ENCODE measurements at regions not wholly inside any gene's neighbourhood (a gene's known extent, or its start where the extent isn't known, plus 50 kb on each side); places are given as distances from the start of the nearest gene placed in this dataset.
A peak's percentile ranks its signal among the peaks of the same experiment; 100 is the strongest.
"Not testable (repeated sequence)": the region's sequence is repeated elsewhere in the genome, so short reads cannot be mapped to it uniquely, and the experiment has no call there.

DNA sequence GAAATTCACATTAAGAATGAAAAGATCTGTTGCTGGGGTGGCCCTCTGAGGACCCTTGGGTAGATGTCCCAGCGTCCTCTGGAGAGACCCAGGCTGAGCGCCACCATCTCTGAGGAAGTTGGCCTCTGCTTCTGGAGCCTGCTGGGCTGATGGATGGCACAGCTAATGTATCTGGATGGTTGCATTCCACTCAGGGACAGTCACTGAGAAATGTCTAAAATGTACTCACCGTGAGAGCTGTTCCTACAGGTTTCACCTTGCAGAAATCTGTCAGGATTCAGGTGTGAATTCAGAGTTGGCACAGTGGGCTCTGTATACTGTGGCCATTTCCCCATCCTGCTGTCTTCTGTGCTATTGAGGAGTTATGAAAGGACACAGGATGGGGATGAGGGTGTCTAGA is 247.2 kb downstream of the AACS start:
- DNase-seq = no peak

DNA sequence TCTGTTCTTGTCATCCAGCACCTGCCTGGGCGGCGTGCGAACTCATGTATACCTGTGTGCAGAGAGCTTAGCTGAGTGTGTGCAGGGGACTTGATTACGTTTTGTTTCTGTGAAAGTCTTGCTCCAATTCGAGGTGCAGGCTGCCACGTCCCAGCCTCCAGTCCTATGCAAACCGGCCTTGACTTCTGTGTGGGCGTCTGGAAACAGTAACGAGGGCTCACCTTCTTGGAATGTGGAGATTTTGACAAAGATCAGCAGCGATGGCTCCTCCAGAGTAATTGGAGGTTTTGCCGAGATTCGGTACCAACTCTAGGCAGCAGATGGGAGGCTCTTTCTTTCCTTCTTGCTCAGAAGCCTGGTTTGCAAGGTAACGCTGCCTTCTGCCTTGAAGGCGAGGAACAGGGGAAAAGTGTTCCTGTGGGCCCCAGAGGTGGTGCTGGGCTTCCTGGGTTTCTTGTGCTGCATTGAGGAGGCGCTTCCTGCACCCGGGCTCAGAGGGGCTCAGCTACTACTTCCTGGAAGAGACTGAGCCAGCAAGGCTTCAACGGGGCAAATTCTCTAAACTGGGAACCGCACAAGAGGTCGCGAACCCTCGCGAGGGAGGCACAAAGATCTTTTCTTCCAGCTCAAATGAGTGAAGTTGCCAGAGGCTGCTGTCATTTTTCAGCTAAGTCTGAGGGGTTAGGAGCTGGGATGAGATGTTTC is 249.0 kb downstream of the AACS start:
- no peak for DNase-seq

DNA sequence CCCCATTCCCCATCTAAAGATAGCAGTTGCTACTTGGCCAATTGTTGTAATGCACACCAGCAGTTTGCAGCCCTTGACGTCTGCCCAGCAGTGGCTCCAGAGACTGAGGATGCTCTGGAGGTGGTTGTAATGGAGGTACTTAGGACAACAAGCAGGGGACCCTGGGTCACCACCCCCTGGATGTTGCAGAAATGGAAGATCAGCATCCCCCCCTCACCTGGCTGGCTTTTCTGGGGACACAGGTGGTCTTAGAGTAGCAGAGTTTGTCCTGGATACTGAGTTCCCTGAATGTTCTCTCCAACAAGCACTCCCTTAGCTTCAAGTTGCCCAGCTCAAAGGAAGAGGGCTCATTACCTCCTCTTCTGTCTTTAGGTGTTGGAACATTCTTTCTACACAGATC is 250.5 kb downstream of the AACS start:
- no peak for DNase-seq

DNA sequence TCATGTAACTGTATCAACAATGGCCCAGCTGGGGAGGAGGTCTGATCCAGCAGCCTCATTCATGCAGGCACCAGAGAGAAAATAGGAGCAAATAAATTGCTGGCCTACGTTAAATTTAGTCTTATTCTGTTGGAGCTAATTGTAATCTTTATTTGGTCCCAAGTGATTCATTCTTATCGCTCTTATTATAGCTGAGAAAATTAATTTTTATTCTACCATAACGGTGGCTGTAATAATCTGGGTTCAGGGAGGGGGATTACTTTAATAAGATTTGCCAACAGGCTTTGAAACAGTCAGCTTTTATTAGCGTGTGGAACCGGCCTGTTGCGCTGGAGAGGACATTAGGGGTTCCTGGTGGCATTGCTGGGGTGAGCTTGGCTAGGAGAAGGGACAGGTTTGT is 254.9 kb downstream of the AACS start:
- no peak for DNase-seq

DNA sequence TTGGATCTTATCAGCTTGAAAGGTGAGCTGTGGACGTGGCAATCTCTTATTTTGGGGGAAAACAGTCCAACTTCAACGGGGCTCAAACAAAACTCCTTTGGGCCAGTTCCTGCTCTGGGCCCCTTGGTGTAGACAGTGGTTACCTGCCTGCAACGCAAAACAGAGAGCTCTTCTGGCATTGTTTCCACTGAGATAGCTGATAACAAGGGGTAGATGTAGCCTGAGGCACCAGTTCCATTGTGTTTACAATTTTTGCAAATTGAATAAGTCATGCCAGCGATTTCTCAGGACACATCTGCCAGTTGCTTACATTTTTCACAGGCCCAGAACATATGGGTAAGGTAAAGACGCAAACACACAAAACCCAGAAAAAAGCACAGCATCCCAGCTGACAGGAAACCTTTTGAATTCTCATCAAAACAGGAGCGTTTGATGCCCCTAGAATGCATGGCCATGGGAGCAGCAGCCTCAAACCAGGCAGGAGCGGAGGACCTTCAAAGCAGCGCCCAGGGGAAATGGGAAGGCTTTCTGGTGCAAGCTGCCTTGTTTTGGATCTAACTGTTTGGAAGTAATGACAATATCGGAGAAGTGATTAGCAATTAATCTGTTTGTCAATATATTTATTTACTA is 259.7 kb downstream of the AACS start:
- DNase-seq = no peak

DNA sequence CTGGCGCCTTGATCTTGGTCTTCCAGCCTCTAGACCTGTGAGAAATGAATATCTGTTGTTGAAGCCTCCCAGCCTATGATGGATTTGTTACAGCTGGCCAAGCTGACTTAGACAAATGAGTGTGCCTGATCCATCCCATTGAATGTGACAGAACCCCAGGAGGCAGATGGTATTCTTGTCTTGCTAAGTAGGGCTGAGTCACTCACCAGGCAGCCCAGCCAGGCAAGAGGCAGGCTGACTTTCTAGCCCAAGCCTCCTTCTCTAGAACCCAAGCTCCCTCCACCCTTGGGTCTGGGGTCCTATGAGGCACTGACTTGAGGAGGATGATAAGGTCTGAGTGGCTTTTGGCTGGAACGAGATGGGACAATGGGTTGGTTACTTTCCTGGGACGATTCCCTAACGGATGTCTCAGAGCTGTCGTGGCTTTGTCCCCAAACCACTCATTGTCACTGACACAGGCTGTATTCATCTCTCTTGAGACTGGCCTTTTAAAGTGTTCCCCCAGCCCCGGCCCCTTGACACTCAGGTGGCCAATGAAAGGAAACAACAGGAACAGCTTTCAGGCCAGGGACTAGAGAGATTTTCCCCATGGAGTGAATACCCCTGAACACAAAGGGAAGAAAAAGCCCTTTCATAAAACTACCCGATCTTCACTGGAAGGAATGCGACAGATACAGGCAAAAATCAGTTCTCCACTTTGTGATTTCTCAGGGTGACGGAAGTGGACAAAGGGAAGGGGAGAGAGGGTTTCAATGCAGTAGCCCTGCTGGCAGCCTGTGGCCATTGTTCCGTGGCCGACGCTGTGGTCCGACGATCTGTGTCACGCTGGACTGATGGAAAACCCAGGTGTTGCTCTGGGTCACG is 264.2 kb downstream of the AACS start:
- no peak for DNase-seq

DNA sequence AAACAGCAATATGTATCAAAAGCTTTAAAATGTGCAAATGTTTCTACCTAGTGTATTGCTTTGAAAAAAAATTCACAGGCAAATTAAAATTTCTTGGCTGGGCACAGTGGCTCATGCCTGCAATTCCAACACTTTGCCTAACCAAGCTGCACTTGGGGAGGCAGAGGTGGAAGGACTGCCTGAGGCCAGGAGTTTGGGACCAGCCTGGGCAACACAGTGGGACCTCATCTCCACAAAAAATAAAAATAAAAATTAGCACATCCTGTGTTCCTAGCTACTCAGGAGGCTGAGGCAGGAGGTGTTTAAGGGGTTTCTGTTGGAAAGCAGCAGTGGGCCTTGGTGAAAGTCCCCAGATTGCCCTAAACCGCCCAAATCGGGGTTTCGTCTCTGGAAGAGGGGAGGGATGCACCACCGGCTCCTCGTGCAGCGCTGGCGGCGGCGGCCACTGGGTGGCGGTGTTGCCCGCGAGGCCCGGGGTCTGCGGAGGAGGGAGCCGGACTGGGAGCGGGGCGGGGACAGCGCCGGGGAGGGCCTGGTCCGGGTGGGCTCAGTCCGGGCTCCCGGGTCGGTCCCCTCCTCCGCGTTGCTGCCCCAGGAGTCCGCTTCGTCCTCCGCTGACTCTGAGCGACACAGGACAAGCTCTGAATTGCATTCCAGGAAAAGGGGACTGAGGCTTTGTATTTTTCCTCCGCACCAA is 265.6 kb downstream of the AACS start:
- no peak for DNase-seq

DNA sequence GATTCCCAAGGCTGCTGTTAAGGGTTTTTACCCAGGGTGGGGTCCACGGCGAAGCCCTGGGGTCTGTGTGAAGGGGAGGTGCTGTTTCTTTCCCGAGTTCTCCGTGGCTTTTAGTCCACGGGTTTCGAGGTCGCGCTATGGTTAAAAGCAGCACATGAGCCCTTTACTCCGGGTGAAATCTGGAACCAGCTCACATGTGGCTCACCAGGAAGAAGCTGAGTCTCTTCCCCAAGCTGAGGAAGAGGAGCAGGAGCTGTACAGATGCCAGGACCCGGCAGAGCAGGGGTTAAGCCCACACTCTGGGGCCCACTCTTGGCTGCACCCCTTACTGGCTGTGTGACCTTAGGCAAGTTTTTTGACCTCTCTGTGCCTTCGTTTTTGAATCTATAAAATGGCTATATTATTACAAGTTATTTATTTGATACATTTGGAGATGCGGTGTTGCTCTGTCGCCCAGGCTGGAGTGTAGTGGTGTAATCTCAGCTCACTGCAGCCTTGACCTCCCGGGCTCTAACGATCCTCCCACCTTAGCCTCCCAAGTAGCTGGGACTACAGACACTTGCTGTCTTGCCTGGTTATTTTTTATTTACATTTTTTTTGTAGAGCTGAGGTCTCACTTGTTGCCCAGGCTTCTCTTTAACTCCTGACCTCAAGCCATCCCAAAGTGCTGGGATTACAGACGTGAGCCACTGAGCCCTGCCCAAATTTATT is 266.3 kb downstream of the AACS start:
- no peak for DNase-seq

DNA sequence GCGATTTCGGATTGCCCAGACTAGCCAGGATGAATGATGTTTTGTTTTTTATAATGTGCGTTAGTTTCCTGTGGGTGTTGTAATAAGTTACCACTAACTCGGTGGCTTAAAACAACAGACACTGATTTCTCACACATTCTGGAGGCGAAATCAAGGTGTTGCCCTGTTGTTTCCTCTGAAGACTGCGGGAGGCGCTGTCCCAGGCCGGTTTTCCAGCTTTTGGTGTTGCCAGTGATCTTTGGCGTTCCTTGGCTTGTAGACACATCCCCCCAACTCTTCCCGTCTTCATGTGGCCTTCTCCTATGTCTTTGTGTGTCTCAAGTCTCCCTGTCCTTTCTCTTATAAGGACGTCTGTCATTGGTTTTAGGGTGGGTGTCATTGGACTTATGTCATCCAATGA is 267.7 kb downstream of the AACS start:
- DNase-seq = no peak

DNA sequence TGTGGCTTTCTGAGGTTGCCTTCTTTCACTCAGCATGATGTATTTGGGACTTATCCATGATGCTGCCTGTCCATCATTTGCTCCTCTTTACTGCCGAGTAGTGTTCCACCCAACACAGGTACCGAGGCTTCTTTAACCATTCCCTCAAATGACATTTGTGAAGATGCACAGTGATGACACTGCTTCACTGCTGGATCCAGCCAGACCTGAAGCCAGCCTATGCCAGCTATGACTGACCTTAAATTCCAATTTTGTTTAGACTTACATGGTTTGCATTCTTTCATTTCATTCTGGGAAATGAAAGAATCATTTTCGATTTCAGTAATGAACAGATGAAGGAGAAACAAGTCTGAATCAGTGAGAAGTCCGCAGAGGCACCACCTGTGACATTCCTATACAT is 271.0 kb downstream of the AACS start:
- DNase-seq = no peak

DNA sequence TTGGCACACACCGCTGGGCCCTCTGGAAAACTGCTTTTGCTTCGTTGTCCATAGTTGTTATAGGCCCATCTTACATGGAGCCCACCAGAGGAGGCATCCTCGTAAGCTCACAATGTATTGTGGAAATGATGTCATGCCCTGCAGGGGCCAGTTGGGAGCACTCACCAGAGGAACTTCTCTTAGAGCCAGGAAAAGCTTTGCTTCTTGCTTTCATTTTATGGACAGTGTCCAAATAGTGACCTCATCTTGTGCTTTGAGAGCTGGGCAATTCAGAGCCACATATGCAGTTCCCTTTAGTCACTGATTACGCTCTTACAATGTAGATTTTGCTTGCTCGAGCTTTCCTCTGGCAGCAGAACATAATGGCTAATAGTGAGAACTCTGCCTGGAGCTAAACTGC is 275.6 kb downstream of the AACS start:
- peak; percentile 92 for DNase-seq

DNA sequence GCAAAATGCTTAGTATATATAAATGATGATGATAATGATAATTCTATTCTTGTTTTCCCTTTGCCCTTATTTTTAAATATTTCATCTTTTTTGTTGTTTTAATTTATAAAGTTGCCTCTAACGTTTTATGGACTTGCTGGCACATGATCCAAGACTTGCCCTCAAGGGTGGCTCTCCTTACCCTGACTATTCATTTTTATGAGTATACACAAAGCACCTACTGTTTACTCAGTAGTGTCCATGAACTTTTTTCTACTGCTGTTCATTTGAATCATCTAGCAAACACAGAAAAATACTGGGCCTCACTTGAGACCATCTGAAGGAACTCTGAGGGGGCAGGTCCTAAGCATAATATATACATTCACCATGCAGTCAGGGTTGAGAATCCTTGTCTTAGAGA is 276.2 kb downstream of the AACS start:
- no peak for DNase-seq

DNA sequence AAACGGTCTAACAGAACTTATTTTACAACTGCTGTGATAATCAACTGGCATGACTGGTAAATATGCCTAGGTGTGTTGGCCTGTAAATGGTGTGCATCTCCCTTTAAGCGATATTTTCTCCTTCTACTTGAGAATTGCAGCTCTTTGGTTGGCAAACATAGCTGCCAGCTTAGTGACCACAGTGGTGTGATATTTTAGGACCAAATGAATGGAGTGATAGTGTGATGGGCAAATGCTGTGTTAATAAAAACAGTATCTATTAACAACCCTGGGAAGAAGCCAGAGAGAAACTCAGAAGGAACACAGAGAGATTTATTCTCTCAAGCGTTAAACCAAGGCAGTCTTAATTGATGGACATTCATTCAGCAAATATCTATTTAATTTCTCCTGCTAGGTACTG is 278.4 kb downstream of the AACS start:
- DNase-seq = no peak

DNA sequence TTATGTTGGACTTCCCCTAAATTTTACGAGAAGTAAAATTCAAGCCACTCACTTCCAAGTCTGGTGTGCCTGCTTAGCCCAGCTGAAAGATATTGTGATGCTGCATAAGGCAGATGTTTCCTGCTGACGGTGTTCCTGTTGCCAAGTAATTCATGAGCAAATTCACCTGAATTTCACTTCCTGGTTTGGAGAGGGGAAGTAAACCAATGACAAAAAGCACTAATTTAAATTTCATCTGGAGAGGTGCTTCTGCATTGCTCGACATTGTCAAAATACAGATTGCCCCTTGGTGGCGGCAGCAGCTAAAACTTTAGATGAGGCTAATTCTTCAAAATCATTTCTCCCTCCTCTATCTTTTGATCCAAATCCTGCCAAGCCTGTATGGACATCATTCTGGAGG is 281.1 kb downstream of the AACS start:
- DNase-seq = no peak

DNA sequence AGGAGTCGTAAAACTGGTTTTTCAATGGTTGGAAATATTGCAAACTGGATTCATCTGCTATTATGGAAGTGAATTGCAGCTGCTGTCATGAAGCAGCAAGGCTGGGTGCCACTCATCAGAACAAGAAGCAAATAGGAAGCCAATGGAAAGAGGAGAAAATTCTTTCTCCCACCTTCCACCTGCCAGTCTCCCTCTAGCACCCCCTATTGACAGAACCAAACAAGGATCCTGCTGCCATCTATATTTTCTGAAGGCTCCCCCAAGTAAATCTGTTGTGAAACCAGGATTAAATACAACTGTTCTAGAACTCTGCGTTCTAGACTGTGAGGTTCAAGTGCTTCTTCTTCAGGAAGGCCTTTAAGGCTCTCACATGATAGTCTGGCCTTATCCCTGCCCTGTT is 286.6 kb downstream of the AACS start:
- DNase-seq = no peak

DNA sequence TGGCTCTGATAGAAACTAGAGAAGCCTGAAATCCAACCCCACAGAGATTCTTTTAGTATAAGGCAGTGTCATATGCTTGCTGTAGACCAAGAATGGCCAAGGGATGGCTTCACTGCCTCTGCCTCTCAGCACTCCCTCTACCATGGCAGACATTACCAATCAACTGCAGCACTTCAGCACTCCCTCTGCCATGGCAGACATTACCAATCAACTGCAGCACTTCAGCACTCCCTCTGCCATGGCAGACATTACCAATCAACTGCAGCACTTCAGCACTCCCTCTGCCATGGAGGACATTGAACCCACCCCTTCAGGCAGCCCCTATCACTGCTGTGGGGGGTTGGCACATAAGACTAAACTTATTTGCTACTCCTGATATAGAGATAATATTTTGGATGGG is 287.8 kb downstream of the AACS start:
- not testable (repeated sequence) for DNase-seq

DNA sequence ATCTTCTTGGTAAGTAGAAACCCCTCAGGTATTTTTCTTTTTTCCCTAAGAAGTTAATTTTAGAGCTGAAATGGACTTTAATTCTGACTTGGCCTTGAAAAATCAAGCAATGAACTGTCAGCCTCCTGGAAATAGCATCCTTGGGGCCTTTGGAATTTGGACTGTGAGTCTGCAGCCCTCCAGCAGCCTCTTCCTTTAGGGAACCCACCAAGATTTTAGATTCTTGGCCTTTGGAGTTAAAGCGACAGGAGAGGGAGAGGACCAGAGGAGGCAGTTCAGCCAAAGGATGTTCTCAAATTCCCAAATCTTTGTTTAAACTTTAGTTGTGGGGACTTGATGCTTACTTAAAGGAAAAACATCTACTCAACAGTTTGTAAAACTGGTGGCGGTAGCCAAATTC is 288.6 kb downstream of the AACS start:
- DNase-seq = no peak

DNA sequence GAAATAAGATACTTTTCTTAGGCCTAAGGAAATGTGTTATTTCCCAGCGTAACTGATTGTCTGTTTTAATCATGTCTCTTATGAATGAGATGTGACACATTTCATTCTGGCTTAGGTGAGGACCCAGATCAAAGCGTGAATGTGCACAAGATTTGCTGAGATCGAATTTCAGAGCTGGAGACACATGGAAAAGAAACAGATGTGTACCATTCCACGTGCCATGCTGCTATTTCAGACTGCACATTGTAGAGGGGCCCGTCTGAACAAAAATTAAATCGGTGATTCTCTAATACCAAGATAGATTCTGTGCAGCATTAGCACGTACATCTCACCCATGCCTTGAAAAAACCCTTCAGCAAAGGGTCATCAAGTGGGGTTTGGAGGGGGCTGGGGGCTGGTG is 290.4 kb downstream of the AACS start:
- DNase-seq = no peak

DNA sequence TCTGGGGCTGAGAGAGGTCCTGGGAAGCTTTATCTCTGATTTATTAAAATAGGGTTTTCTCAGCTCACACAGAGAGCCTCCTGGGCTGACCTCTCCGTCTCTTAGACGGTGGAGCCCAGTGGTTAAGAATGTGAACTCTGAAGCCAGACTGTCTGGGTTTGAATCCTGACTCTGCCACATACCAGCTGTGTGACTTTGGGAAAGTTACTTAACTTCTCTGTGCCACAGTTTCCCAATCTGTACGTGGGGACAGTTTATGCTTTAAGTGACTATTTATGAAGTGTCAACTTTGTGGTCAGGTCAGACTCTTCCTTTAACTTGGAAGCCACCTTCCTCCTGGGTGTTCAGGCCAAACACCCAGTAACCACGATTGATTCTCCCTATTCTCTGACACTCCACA is 290.9 kb downstream of the AACS start:
- DNase-seq = no peak

DNA sequence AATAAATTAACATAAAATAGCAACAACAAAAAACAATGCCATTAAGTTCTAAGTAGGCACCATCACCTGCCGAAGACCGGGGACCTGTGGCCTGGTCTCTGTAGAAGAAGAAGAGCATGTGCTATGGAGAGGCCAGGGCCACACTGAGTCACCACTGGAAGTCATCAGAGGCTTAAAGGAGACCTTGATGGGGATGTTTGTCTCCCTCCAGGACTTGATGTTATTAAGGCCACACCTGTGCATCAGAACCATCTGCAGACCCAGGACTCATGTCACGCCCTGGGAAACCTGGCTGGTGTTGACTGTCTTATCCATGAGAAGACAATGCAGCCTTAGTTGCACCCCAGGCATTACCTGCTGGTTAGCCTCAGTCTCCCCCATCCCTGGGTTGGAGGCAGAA is 292.3 kb downstream of the AACS start:
- no peak for DNase-seq

DNA sequence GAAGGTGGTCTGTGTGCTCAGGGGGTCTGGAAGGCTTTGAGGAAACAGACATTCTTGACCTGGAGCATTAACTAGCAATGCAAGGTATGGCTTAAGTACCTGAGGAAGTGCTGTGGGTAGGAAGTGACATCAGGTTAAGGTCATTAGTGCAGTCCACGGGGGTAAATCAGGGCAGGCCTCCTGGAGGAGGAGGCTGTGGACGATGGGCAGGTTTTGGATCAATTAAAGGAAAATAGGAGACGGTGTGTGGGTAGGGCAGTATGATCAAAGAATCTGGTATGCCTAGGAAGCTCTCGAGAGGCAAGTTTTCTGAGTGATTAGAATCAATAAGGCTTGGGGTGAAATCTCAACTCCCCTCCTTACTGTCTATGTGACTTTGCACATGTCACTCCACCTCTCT is 295.3 kb downstream of the AACS start:
- DNase-seq = no peak

DNA sequence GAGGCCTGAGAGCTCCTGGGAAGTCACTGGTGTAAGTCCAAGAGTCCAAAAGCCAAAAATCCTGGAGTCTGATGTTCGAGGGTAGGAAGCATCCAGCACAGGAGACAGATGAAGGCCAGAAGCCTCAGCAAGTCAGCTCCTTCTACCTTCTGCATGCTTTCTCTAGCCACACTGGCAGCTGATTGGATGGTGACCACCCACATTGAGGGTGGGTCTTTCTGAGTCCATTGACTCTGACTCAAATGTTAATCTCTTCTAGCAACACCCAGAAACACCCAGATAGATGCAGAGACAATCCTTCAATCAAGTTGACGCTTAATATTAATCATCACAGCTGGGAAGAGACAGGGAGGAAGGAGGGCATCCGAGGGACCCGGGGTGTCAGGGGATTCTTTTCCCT is 305.8 kb downstream of the AACS start:
- no peak for DNase-seq

DNA sequence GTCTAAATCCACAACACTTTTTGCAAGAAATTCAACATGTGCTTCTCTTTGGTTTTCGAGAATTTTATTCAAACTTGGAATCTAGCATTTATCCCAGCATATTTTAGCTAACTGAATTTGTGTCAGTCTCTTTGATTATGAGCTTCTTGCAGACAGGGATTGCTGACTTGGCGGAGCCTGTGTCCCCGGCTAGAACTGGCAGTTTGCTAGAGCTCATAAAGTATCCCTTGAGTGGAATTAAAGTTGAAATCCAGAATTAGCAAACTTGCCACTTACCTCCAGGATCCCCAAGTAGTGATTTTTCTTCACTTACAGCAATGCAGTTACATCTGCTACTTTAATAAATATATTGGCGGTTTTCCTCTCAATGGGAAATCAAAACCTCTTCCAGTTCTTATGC is 306.9 kb downstream of the AACS start:
- no peak for DNase-seq

Data from amniotic stem cell (primary cell).